ENCODE measurements at regions not wholly inside any gene's neighbourhood (a gene's known extent, or its start where the extent isn't known, plus 50 kb on each side); places are given as distances from the start of the nearest gene placed in this dataset.

DNA sequence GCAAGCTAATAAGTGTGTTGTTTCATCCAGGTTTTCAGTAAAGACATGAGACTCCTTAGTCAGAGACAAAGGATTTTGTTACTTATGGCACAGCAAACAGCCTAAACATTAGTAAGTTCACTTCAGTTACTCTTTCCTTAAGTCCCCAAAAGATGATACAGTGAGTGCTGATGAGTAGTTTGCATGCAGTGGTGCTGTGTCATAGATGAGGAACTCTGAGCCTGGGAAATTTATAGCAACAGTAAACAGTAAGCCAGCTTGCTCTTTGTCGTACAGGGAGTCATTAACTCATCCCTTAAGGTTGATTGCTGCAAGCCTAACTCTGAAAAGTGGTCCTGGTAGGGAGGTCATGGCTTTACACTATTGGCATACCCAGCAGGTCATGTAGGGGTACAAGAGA lies 208.6 kb upstream of the OR4E1 start:
- TF ChIP-seq POLR2A (IDR thresholded peaks at IDR 0.05; ENCODE audit: low read depth, low read length): no peak
- no peak for TF ChIP-seq TAF1 (IDR thresholded peaks at IDR 0.05; ENCODE audit: low read depth, low read length)
- TF ChIP-seq POLR2AphosphoS5 (IDR thresholded peaks at IDR 0.05; ENCODE audit: low read depth, low read length): no peak
